ENCODE measurements at regions not wholly inside any gene's neighbourhood (a gene's known extent, or its start where the extent isn't known, plus 50 kb on each side); places are given as distances from the start of the nearest gene placed in this dataset.
A peak's percentile ranks its signal among the peaks of the same experiment; 100 is the strongest.

GRCh38 chr6:94041945-94042709, 622.8 kb upstream of the EPHA7 start:
- no peak overlapping the region for H3K56ac ChIP-seq (ENCODE audit: low read length)
- H4K5ac ChIP-seq (ENCODE audit: low read length): no peak overlapping the region
- H4K8ac ChIP-seq (ENCODE audit: low read depth, low read length): no peak overlapping the region
- H2BK15ac ChIP-seq (replicated peaks; ENCODE audit: low read depth): no peak overlapping the region
- no peaks in the 10 kb centered on the region for H3K79me1 ChIP-seq (ENCODE audit: low read length)
- DNase-seq: peak; percentile 27
- H3K36me3 ChIP-seq (ENCODE audit: control insufficient read depth, insufficient read depth, low read length): no peaks in the 10 kb centered on the region
- H3K23ac ChIP-seq (ENCODE audit: low read length): no peak overlapping the region
- no peaks in the 10 kb centered on the region for H3K27me3 ChIP-seq (ENCODE audit: insufficient read depth, low read length, poor library complexity)
- no CpG with 5 or more reads among the region's 3 CpGs for WGBS (ENCODE audit: extremely low coverage, insufficient coverage, low lambda C conversion rate)
- H2BK120ac ChIP-seq (ENCODE audit: low read depth, low read length): no peak overlapping the region
- no peak overlapping the region for H3K4me3 ChIP-seq (ENCODE audit: low read length)
- no peak overlapping the region for H2AK5ac ChIP-seq (ENCODE audit: low read length)
- H3K18ac ChIP-seq (ENCODE audit: low read length): peak overlapping the region; percentile 18
- H3K79me2 ChIP-seq (ENCODE audit: control insufficient read depth, insufficient read depth, low read length): no peaks in the 10 kb centered on the region
- H3K9ac ChIP-seq (ENCODE audit: low read length): no peak overlapping the region
- H3K27ac ChIP-seq (ENCODE audit: low read depth, low read length): no peak overlapping the region
- no peak overlapping the region for H3K4me2 ChIP-seq (ENCODE audit: low read length)
- peaks cover 11% of the 10 kb centered on the region for H3K4me1 ChIP-seq (ENCODE audit: control insufficient read depth, low read depth, low read length)
- no peak overlapping the region for H3K4ac ChIP-seq (ENCODE audit: low read depth, low read length)
- H2BK5ac ChIP-seq (ENCODE audit: low read length): no peak overlapping the region

- Histone ChIP-seq H2BK5ac (ENCODE audit: low read length) (no peak overlapping the region), H2BK120ac (ENCODE audit: low read depth, low read length) (no peak overlapping the region), H3K4me2 (ENCODE audit: low read length) (no peak overlapping the region), H3K27ac (ENCODE audit: low read depth, low read length) (no peak overlapping the region), H3K36me3 (ENCODE audit: control insufficient read depth, insufficient read depth, low read length) (no peaks in the 10 kb centered on the region), H3K79me1 (ENCODE audit: low read length) (no peaks in the 10 kb centered on the region), H3K79me2 (ENCODE audit: control insufficient read depth, insufficient read depth, low read length) (no peaks in the 10 kb centered on the region), H3K4me3 (ENCODE audit: low read length) (no peak overlapping the region), H3K18ac (ENCODE audit: low read length) (no peak overlapping the region), H3K23ac (ENCODE audit: low read length) (no peak overlapping the region), H2AK5ac (ENCODE audit: low read length) (no peak overlapping the region), H3K4ac (ENCODE audit: low read depth, low read length) (no peak overlapping the region), H3K4me1 (ENCODE audit: control insufficient read depth, low read depth, low read length) (no peaks in the 10 kb centered on the region), H4K8ac (ENCODE audit: low read depth, low read length) (no peak overlapping the region), H2BK15ac (replicated peaks; ENCODE audit: low read depth) (no peak overlapping the region), H4K5ac (ENCODE audit: low read length) (no peak overlapping the region), H3K56ac (ENCODE audit: low read length) (no peak overlapping the region), H3K27me3 (ENCODE audit: insufficient read depth, low read length, poor library complexity) (no peaks in the 10 kb centered on the region), H3K9ac (ENCODE audit: low read length) (no peak overlapping the region)
- WGBS (ENCODE audit: extremely low coverage, insufficient coverage, low lambda C conversion rate): no CpG with 5 or more reads among the region's 3 CpGs
- DNase-seq: no peak
These were observed 616.7 kb upstream of the EPHA7 start for GRCh38 chr6:94036024-94036423.

- Histone ChIP-seq H3K18ac (ENCODE audit: low read length) (no peak overlapping the region), H3K79me1 (ENCODE audit: low read length) (no peaks in the 10 kb centered on the region), H3K27ac (ENCODE audit: low read depth, low read length) (no peak overlapping the region), H2BK5ac (ENCODE audit: low read length) (no peak overlapping the region), H3K36me3 (ENCODE audit: control insufficient read depth, insufficient read depth, low read length) (no peaks in the 10 kb centered on the region), H4K5ac (ENCODE audit: low read length) (no peak overlapping the region), H2BK120ac (ENCODE audit: low read depth, low read length) (no peak overlapping the region), H3K4me1 (ENCODE audit: control insufficient read depth, low read depth, low read length) (no peaks in the 10 kb centered on the region), H3K4me3 (ENCODE audit: low read length) (no peak overlapping the region), H3K79me2 (ENCODE audit: control insufficient read depth, insufficient read depth, low read length) (no peaks in the 10 kb centered on the region), H3K4me2 (ENCODE audit: low read length) (no peak overlapping the region), H4K8ac (ENCODE audit: low read depth, low read length) (no peak overlapping the region), H3K9ac (ENCODE audit: low read length) (no peak overlapping the region), H3K4ac (ENCODE audit: low read depth, low read length) (no peak overlapping the region), H2AK5ac (ENCODE audit: low read length) (no peak overlapping the region), H3K23ac (ENCODE audit: low read length) (no peak overlapping the region), H3K27me3 (ENCODE audit: insufficient read depth, low read length, poor library complexity) (no peaks in the 10 kb centered on the region), H2BK15ac (replicated peaks; ENCODE audit: low read depth) (no peak overlapping the region), H3K56ac (ENCODE audit: low read length) (no peak overlapping the region)
- no peak for DNase-seq
- WGBS (ENCODE audit: extremely low coverage, insufficient coverage, low lambda C conversion rate): no CpG with 5 or more reads among the region's 1 CpG
These were observed 608.0 kb upstream of the EPHA7 start for GRCh38 chr6:94027374-94027773.

GRCh38 chr6:94026575-94026974, 607.2 kb upstream of the EPHA7 start:
- no peak overlapping the region for H3K9ac ChIP-seq (ENCODE audit: low read length)
- DNase-seq: no peak
- WGBS (ENCODE audit: extremely low coverage, insufficient coverage, low lambda C conversion rate): no CpG with 5 or more reads among the region's 8 CpGs
- no peak overlapping the region for H3K18ac ChIP-seq (ENCODE audit: low read length)
- no peak overlapping the region for H3K4me2 ChIP-seq (ENCODE audit: low read length)
- H3K79me1 ChIP-seq (ENCODE audit: low read length): no peaks in the 10 kb centered on the region
- H3K23ac ChIP-seq (ENCODE audit: low read length): no peak overlapping the region
- H2AK5ac ChIP-seq (ENCODE audit: low read length): no peak overlapping the region
- no peak overlapping the region for H2BK5ac ChIP-seq (ENCODE audit: low read length)
- H2BK15ac ChIP-seq (replicated peaks; ENCODE audit: low read depth): no peak overlapping the region
- no peaks in the 10 kb centered on the region for H3K27me3 ChIP-seq (ENCODE audit: insufficient read depth, low read length, poor library complexity)
- no peak overlapping the region for H3K56ac ChIP-seq (ENCODE audit: low read length)
- H4K8ac ChIP-seq (ENCODE audit: low read depth, low read length): no peak overlapping the region
- H3K27ac ChIP-seq (ENCODE audit: low read depth, low read length): no peak overlapping the region
- H4K5ac ChIP-seq (ENCODE audit: low read length): no peak overlapping the region
- no peaks in the 10 kb centered on the region for H3K79me2 ChIP-seq (ENCODE audit: control insufficient read depth, insufficient read depth, low read length)
- no peak overlapping the region for H3K4ac ChIP-seq (ENCODE audit: low read depth, low read length)
- H3K4me3 ChIP-seq (ENCODE audit: low read length): no peak overlapping the region
- no peaks in the 10 kb centered on the region for H3K4me1 ChIP-seq (ENCODE audit: control insufficient read depth, low read depth, low read length)
- no peak overlapping the region for H2BK120ac ChIP-seq (ENCODE audit: low read depth, low read length)
- no peaks in the 10 kb centered on the region for H3K36me3 ChIP-seq (ENCODE audit: control insufficient read depth, insufficient read depth, low read length)

GRCh38 chr6:94005835-94006234, 586.5 kb upstream of the EPHA7 start:
- no peak overlapping the region for H3K9ac ChIP-seq (ENCODE audit: low read length)
- no peak overlapping the region for H4K5ac ChIP-seq (ENCODE audit: low read length)
- H2BK15ac ChIP-seq (replicated peaks; ENCODE audit: low read depth): no peak overlapping the region
- H2AK5ac ChIP-seq (ENCODE audit: low read length): no peak overlapping the region
- H2BK120ac ChIP-seq (ENCODE audit: low read depth, low read length): no peak overlapping the region
- H3K27me3 ChIP-seq (ENCODE audit: insufficient read depth, low read length, poor library complexity): no peaks in the 10 kb centered on the region
- no peak overlapping the region for H3K27ac ChIP-seq (ENCODE audit: low read depth, low read length)
- H3K79me2 ChIP-seq (ENCODE audit: control insufficient read depth, insufficient read depth, low read length): no peaks in the 10 kb centered on the region
- no peak overlapping the region for H3K4me2 ChIP-seq (ENCODE audit: low read length)
- no peak overlapping the region for H3K56ac ChIP-seq (ENCODE audit: low read length)
- no peak overlapping the region for H3K23ac ChIP-seq (ENCODE audit: low read length)
- no peak overlapping the region for H2BK5ac ChIP-seq (ENCODE audit: low read length)
- no peaks in the 10 kb centered on the region for H3K36me3 ChIP-seq (ENCODE audit: control insufficient read depth, insufficient read depth, low read length)
- no peak overlapping the region for H3K18ac ChIP-seq (ENCODE audit: low read length)
- WGBS (ENCODE audit: extremely low coverage, insufficient coverage, low lambda C conversion rate): no CpG with 5 or more reads among the region's 1 CpG
- H4K8ac ChIP-seq (ENCODE audit: low read depth, low read length): no peak overlapping the region
- no peak overlapping the region for H3K4me3 ChIP-seq (ENCODE audit: low read length)
- no peak for DNase-seq
- H3K4ac ChIP-seq (ENCODE audit: low read depth, low read length): no peak overlapping the region
- no peaks in the 10 kb centered on the region for H3K4me1 ChIP-seq (ENCODE audit: control insufficient read depth, low read depth, low read length)
- H3K79me1 ChIP-seq (ENCODE audit: low read length): no peaks in the 10 kb centered on the region

GRCh38 chr6:93992976-93993375, 573.6 kb upstream of the EPHA7 start:
- H2BK15ac ChIP-seq (replicated peaks; ENCODE audit: low read depth): no peak overlapping the region
- no peak overlapping the region for H4K8ac ChIP-seq (ENCODE audit: low read depth, low read length)
- no peak overlapping the region for H2BK5ac ChIP-seq (ENCODE audit: low read length)
- no peak overlapping the region for H3K4me2 ChIP-seq (ENCODE audit: low read length)
- H3K4me1 ChIP-seq (ENCODE audit: control insufficient read depth, low read depth, low read length): no peaks in the 10 kb centered on the region
- WGBS (ENCODE audit: extremely low coverage, insufficient coverage, low lambda C conversion rate): no CpG with 5 or more reads among the region's 1 CpG
- no peaks in the 10 kb centered on the region for H3K79me2 ChIP-seq (ENCODE audit: control insufficient read depth, insufficient read depth, low read length)
- H3K56ac ChIP-seq (ENCODE audit: low read length): no peak overlapping the region
- H3K9ac ChIP-seq (ENCODE audit: low read length): no peak overlapping the region
- H3K27me3 ChIP-seq (ENCODE audit: insufficient read depth, low read length, poor library complexity): no peaks in the 10 kb centered on the region
- no peak overlapping the region for H3K23ac ChIP-seq (ENCODE audit: low read length)
- DNase-seq: peak; percentile 16
- no peak overlapping the region for H3K4me3 ChIP-seq (ENCODE audit: low read length)
- H3K36me3 ChIP-seq (ENCODE audit: control insufficient read depth, insufficient read depth, low read length): no peaks in the 10 kb centered on the region
- H3K4ac ChIP-seq (ENCODE audit: low read depth, low read length): no peak overlapping the region
- no peak overlapping the region for H4K5ac ChIP-seq (ENCODE audit: low read length)
- no peak overlapping the region for H2BK120ac ChIP-seq (ENCODE audit: low read depth, low read length)
- no peaks in the 10 kb centered on the region for H3K79me1 ChIP-seq (ENCODE audit: low read length)
- no peak overlapping the region for H2AK5ac ChIP-seq (ENCODE audit: low read length)
- H3K27ac ChIP-seq (ENCODE audit: low read depth, low read length): no peak overlapping the region
- H3K18ac ChIP-seq (ENCODE audit: low read length): no peak overlapping the region
